AG08395 (cell line): ENCODE measurements at regions not wholly inside any gene's neighbourhood (a gene's known extent, or its start where the extent isn't known, plus 50 kb on each side); places are given as distances from the start of the nearest gene placed in this dataset.
"Not testable (repeated sequence)": the region's sequence is repeated elsewhere in the genome, so short reads cannot be mapped to it uniquely, and the experiment has no call there.

Source experiments
- DNase-seq: peaks from one replicate; pipeline ENCODE4 v3.0.0; 2012; ENCODE audit warnings: mixed read lengths, low spot score

- DNase-seq = peak; percentile 41
Measured at GRCh38 chr2:95686056-95686825, 94.4 kb downstream of the TRIM43 start.

DNA sequence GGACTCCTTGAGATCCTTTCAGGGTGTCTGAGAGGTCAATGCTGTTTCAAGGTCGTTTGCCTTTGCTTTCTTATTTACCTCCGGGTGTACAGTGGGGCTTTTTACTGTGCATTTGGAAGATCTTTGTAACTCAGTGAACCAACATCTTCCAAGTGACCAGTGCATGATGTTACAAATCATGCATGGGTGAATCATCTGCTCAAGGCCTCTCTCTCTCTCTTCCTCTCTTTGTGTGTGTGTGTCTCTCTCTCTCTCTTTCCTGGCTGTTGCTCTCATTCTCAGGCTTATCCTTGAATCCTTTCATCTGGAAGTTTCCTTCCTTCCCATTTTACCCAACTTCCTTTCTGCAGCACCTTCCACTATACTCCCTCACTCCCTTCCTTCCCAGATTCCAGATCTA lies 96.1 kb downstream of the TRIM43 start:
- DNase-seq = peak; percentile 69

- not testable (repeated sequence) for DNase-seq
Measured at GRCh38 chr2:95691210-95691609, 99.4 kb downstream of the TRIM43 start.

DNA sequence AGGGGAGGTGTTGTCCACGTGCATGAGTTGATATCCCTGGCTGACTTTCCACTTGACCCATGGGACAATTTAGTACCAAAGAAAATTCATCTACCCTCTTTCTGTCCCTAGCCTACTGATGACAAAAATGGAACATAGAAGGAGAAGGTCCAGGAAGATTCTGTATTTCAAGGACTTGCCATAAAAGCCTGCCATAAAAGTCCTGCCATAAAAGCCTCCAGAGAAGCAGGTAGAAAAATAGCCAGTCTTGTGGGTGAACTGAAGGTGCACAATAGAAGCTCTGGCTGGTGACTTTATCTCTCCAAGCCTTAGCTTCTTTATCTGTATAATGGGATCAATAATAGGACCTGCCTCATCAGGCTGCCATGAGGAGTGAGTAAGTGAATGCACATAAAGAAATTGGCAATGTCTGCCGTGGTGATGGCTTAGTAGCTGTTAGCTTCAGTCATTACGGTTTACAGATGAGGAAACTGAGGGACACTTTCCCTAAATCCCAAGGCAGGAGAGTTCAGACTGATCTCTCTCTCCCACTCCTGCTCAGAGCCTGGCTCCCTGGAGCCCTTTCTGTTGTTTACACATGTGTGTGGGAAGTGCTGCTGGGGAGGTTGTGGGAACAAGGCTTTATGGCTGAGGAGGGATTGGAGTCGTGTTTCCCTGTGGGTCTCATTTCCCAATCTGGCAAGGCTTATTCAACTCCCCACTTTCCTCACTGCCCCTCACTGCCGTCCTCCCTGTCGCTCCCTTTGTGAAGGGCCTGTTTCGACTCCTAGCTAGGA lies 101.5 kb downstream of the TRIM43 start:
- DNase-seq = not testable (repeated sequence)

- DNase-seq = no peak
Measured at GRCh38 chr2:95695613-95696012, 103.8 kb downstream of the TRIM43 start.

DNA sequence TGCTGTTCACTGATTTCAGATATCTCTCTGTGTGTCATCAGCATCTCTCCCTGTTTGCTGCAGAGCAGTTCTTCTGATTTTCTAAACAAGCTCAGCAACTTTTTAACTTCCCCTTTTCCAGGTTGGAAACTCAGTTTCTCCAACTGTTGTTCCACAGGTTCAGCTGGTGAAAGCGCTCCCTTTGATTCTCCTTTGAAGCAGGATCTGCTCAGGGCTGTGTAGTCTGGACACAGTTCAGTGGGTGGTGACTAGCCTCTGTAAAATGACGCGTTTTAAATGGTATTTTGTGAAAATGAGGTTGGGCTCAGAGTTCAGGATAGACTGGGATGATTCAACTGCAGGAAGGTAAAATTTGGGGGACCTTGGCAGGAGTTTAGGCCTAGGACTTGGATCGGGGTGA lies 106.3 kb downstream of the TRIM43 start:
- DNase-seq = peak; percentile 9

DNA sequence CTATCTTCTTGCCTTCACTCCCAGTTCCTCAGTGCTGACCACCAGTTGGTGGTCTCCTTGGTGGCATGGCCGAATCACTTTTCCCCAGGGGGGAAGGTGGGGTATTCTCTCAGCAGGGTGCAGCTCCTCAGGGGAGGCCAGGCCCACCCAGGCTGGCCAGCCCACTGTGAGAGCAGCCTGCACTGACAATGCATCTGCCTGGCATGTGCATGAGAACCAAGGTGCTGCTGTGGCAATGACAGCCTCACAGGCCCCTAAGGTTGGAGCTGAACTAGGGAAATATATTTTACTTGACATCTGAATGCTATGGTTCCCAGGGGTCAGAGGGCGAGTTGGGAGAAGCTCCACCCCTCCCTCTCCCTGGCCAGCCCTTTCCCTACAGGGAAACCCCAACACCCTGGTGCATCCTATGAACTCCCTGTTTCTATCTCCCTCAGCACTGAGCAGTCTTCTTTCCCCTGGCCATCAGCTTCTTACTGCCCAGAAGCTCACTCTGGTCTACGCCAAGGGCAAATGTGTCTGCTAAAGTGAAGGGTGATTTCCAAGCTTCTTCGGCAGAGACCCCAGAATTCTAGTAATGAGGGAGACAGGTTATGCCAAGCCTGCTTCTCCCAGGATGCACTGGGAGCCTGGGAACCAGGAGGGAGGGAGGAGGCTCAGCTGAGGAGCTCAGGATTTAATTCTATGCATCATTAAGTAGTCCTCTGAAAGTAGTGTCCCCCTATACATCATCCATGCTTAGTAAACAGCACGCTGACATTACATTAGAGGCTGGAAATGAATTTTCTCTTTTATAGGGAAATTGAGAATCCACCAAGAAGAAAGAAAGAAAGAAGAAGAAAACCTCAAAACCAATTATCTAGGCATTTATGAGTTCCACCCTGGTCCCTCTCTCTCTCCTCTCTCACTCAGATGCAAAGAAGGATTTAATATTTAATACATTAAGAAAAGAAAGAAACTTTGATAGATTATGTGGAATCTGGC lies 107.7 kb downstream of the TRIM43 start:
- DNase-seq = not testable (repeated sequence)

DNA sequence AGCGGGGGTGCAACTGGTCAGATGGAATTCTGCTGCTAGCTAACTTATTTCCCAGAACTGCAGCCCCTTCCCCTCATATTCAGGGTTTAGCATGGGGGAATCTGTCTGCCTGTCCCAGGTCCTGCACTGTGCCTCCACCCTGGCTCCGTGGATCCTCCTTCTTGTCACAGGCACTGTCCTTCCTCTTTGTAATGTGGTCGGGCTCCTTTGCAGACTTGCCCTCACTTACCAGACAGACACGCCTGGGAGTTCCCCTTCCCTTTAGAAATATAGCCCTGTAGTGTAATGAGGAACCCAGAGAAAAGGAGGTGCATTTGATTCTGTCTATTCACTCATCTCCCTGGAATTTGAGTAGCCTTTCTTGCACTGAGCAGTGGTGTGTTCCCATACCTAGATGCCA lies 108.7 kb downstream of the TRIM43 start:
- no peak for DNase-seq

GRCh38 chr2:95702471-95702870 lies 110.7 kb downstream of the TRIM43 start:
- DNase-seq = no peak

DNA sequence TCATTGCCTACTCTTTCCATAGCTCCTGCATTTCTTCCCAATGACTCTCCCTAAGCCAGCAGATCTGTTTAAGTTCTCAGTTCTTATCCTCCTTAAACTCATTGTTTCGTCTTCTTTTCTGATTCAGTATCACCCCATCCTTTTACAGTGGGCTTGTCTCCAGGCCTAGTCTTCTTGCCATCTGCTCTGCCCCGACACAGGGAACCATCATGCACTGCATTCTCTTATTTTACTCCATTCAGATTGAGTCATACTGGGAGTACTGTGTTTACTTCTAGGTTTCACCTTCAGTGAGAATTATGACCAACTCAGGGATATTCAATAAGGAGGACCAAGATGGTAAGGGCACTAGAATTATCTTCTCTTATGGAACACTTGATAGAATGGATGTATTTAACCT lies 115.4 kb downstream of the TRIM43 start:
- DNase-seq = not testable (repeated sequence)

DNA sequence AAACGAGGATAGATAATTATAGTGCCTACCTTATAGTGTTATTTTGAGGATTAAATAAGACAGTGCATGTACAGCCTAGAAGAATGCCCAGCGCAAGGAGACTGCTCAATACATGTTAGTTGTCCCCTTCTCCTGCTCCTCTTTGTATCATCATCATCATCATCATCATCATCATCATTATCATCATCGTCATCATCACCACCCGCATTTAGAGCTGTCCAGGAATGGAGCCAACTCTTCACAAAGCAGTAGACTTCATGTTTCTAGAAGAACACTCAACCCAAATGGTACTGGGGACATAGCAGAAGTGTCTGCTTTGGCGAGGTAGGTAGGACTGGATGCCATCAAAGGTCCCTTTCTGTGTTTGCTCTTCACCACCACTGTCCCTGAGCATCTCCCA lies 116.0 kb downstream of the TRIM43 start:
- DNase-seq = no peak

DNA sequence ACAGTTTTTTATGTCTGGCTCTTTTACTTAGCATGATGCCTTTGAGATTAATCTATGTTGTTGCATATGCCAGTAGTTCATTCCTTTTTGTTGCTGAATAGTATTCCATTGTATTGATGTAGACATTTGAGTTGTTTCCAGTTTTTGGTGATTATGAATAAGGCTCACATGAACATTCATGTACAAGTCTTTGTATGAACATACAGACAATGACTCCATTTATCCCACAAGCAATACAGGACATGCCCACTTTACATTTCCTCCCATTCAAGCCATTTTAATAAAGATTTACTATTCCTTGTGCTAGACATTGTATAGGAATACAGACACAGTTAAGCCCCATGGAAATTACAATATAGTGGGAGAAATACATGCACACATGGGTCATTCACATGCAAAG lies 118.0 kb downstream of the TRIM43 start:
- no peak for DNase-seq

DNA sequence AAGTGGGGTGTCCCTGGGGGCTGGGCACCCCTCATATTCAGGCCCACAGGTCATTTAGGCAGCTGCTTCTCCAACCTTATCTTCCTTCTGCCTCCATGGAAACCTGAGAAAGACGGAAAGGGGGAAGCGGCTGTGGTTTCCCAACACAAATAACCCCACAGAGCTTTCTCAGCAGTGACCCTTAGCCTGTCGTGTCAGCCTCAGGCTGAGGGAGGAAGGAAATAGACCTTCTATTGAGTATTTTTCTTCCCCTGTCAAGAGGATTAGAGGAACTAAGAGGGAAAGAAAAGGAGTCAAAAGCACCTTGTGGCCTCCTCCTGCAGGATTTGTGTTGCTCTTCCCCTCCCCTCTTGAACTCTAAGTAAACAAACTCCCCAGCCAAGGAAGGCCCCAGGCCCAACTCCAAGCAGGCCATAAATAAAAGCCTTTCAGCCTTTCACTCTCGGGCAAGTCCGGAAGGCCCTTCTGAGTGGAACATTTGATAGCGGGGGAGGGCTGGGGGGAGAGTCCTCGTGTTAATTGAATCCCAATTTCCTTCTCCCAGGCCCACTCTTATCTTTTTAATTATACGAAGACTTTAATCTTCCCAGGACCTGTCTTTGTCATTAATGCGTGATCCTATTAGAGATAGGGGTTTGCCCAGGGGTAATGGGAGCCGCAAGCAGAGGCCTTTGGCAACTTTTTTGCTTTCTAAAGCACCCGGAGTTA lies 121.8 kb downstream of the TRIM43 start:
- DNase-seq = not testable (repeated sequence)

- DNase-seq = not testable (repeated sequence)
Measured at GRCh38 chr2:95714398-95714797, 122.6 kb downstream of the TRIM43 start.

DNA sequence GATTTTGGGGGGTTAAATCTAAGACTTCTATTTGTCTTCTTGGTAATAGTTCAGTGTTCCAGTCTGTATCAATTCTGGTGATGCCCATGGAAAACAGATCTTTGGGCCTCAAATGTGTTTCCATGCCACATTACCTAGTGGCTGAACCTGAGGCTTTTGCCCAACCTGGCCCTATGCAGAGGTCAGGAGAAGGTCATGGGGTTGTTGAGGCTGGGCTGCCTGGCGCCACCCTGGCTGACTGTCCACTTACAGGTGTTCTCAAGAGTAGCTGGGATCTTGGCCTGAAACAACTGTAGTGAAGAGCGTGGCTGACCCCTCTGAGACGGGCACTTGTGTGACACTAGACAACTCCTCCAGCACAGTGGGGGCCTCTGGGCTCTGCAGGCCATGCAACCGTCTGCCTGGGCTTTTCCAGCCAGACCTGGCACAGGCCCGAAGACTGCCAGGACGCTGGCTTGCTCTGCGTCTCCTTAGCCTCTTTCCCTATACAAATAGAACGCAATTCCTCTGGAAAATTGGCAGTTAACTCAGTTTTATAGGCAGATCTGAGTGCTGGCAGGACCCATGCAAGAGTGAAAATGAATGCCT lies 127.8 kb downstream of the TRIM43 start:
- no peak for DNase-seq

- no peak for DNase-seq
Measured at GRCh38 chr2:95721726-95722125, 129.9 kb downstream of the TRIM43 start.

GRCh38 chr2:95722131-95722697 lies 130.4 kb downstream of the TRIM43 start:
- DNase-seq = no peak

GRCh38 chr2:95723627-95724210 lies 131.9 kb downstream of the TRIM43 start:
- not testable (repeated sequence) for DNase-seq

DNA sequence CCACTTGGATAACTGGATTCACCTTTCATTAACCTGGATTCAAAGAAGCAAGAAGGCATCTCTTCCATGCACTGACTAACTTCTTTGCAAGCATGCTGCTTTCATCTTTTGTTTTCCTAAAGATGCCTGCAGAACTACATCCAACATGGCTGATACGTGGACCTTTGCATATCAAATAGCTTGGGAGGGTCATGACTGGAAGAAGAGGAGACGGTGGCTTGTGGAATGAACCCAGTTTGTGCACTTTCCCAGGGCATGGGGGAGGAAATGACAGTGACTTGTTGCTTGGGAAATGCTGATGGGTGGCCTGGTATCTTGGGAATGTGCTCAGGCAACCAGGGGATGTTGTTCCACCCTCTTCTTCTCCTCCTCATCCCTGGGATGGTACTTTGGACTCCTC lies 133.4 kb downstream of the TRIM43 start:
- not testable (repeated sequence) for DNase-seq

DNA sequence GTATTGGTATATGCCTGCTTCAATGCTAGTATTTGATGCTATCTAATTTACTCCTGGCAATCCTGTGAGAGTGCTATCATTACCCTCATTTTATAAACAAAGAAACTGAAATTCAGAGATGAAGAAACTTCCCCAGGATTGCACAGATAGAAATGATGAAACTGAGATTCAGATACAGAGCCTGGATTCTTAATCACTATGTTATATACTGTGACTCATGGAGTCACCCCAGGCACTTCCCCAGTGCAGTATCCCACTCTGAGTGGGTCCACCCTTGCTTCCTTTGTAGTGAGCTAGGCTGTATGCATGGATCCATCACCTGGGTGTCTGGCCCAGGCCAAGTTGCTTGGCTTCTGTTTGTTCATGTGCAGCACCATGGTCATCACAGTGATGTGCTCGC lies 133.9 kb downstream of the TRIM43 start:
- DNase-seq = peak; percentile 5
